ENCODE measurements at regions not wholly inside any gene's neighbourhood (a gene's known extent, or its start where the extent isn't known, plus 50 kb on each side); places are given as distances from the start of the nearest gene placed in this dataset.

GRCh38 chr2:125870746-125871145, 785.2 kb upstream of the GYPC start:
- TF ChIP-seq EZH2 (IDR thresholded peaks at IDR 0.05; ENCODE audit: low read depth, unreplicated experiment): no peak
- TF ChIP-seq ZNF331 (CRISPR knock-in tag; IDR thresholded peaks at IDR 0.05; ENCODE audit: low read depth): no peak
- TF ChIP-seq CTCF (conservative IDR thresholded peaks at IDR 0.05; ENCODE audit: low read depth in 2 of 2): no peak
- no peak for TF ChIP-seq REST (IDR thresholded peaks at IDR 0.05; ENCODE audit: unreplicated experiment)
- no peak for TF ChIP-seq POLR2AphosphoS5 (IDR thresholded peaks at IDR 0.05; ENCODE audit: low read depth)
- TF ChIP-seq ETS1 (IDR thresholded peaks at IDR 0.05): no peak
- TF ChIP-seq STAT1 (IDR thresholded peaks at IDR 0.05; ENCODE audit: unreplicated experiment): no peak
- TF ChIP-seq EZH2phosphoT487 (IDR thresholded peaks at IDR 0.05; ENCODE audit: unreplicated experiment): no peak
